ENCODE measurements at regions not wholly inside any gene's neighbourhood (a gene's known extent, or its start where the extent isn't known, plus 50 kb on each side); places are given as distances from the start of the nearest gene placed in this dataset.

DNA sequence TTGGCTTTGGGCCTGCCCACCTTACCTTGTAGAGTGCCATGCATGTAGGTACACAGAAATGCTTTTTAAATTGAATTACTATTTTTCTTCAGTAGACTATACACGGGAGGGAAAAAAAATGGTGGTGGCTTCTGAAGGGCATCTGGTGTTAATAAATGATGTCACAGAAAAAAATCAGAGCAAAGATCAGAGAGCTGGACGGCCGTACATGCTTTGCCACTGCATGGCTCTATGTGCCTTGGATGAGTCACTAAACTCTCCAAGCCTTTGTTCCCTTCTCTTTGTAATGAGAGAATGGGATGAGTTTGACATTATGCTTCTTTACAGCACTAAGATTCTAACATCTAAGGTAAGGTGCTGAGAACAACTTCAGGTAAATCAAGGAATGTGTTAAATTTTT, 376.4 kb upstream of the DDHD1 start:
- no peaks in the 10 kb centered on the region for H3K27me3 Mint-ChIP-seq (ENCODE audit: low read depth)

More for the DNA sequence above, 376.4 kb upstream of the DDHD1 start:
- Mint-ChIP-seq H3K4me3 (no peak overlapping the region), H3K36me3 (ENCODE audit: insufficient read depth in 1 of 3, low read depth in 3 of 3) (no peaks in the 10 kb centered on the region), H3K9me3 (no peaks in the 10 kb centered on the region), H3K27ac (no peak overlapping the region), H3K4me1 (peaks cover 7 to 8% of the 10 kb centered on the region in 2 experiments)
- no peak overlapping the region for H4K8ac ChIP-seq (replicated peaks; ENCODE audit: insufficient read length, low read depth, low read length)
- no peaks in the 10 kb centered on the region for H3K79me1 ChIP-seq (ENCODE audit: insufficient read depth, low read depth, low read length, poor library complexity, severe bottlenecking)
- H2BK5ac ChIP-seq (ENCODE audit: insufficient read length, low read length) = no peak overlapping the region
- no peak overlapping the region for H3K4ac ChIP-seq (ENCODE audit: low read depth, low read length)
- no peak overlapping the region for H3K27ac ChIP-seq (ENCODE audit: insufficient read length, low read depth, low read length)
- H3K9me3 ChIP-seq (ENCODE audit: control insufficient read depth, low read depth, low read length) = no peaks in the 10 kb centered on the region
- H3K79me2 ChIP-seq (ENCODE audit: insufficient read depth, low read length) = no peaks in the 10 kb centered on the region
- H4K91ac ChIP-seq (ENCODE audit: insufficient read length, low read depth, low read length) = no peak overlapping the region
- H3K56ac ChIP-seq (ENCODE audit: insufficient read length, low read depth, low read length) = no peak overlapping the region
- H3K18ac ChIP-seq (ENCODE audit: insufficient read length, low read depth, low read length) = no peak overlapping the region
- H2AFZ ChIP-seq (ENCODE audit: low read length) = no peak overlapping the region
- H3K14ac ChIP-seq (ENCODE audit: insufficient read depth, low read length) = no peak overlapping the region
- H3K27me3 ChIP-seq (ENCODE audit: insufficient read depth, low read length) = no peaks in the 10 kb centered on the region
- no peak for TF ChIP-seq CTCF (conservative IDR thresholded peaks at IDR 0.05)
- no peak for DNase-seq
- H4K5ac ChIP-seq (ENCODE audit: insufficient read length, low read depth, low read length) = no peak overlapping the region
- H3T11ph ChIP-seq (ENCODE audit: low read length) = no peak overlapping the region
- H2BK15ac ChIP-seq (ENCODE audit: low read depth, low read length) = no peak overlapping the region
- H2BK20ac ChIP-seq (ENCODE audit: low read depth, low read length, poor library complexity, severe bottlenecking) = no peak overlapping the region
- no peaks in the 10 kb centered on the region for H4K20me1 ChIP-seq (ENCODE audit: control insufficient read depth, insufficient read depth, insufficient read length)
- H3K4me1 ChIP-seq (ENCODE audit: insufficient read depth, low read length) = no peaks in the 10 kb centered on the region; the same call in 1 of the 2 replicates
- no peak overlapping the region for H2BK120ac ChIP-seq (ENCODE audit: low read depth, low read length, poor library complexity, severe bottlenecking)
- no CpG with 5 or more reads among the region's 3 CpGs for WGBS (ENCODE audit: extremely low coverage, insufficient read length, low lambda C conversion rate)
- no peak overlapping the region for H2AK5ac ChIP-seq (ENCODE audit: insufficient read length, low read length)
- H3K23ac ChIP-seq (ENCODE audit: insufficient read length, low read depth, low read length) = no peak overlapping the region
- H3K4me2 ChIP-seq (ENCODE audit: insufficient read depth, insufficient read length, low read length) = no peak overlapping the region
- no peaks in the 10 kb centered on the region for H3K23me2 ChIP-seq (ENCODE audit: insufficient read length, low read depth, low read length, poor library complexity, severe bottlenecking)
- H2BK12ac ChIP-seq (ENCODE audit: insufficient read length, low read depth, low read length) = no peak overlapping the region
- no peak overlapping the region for H3K9ac ChIP-seq (ENCODE audit: extremely low read depth, insufficient read length, low read length)
